ENCODE measurements at regions not wholly inside any gene's neighbourhood (a gene's known extent, or its start where the extent isn't known, plus 50 kb on each side); places are given as distances from the start of the nearest gene placed in this dataset.

GRCh38 chrX:39922488-39922887 lies 175.3 kb downstream of the BCOR start:
- TF ChIP-seq MAX (IDR thresholded peaks at IDR 0.05) (no peak), FOXM1 (IDR thresholded peaks at IDR 0.05; ENCODE audit: borderline replicate concordance, low read depth) (no peak), RAD21 (IDR thresholded peaks at IDR 0.05; ENCODE audit: low read depth) (no peak), CEBPB (IDR thresholded peaks at IDR 0.05) (no peak), REST (IDR thresholded peaks at IDR 0.05; ENCODE audit: low read depth) (no peak), TAF1 (IDR thresholded peaks at IDR 0.05; ENCODE audit: low read depth) (no peak), TEAD4 (IDR thresholded peaks at IDR 0.05) (no peak), TCF12 (IDR thresholded peaks at IDR 0.05; ENCODE audit: low read depth) (no peak)

- no peak for TF ChIP-seq ZBTB7A (IDR thresholded peaks at IDR 0.05; ENCODE audit: low read depth)
- TF ChIP-seq MAX (IDR thresholded peaks at IDR 0.05) = no peak
- no peak for TF ChIP-seq REST (IDR thresholded peaks at IDR 0.05; ENCODE audit: low read depth)
- TF ChIP-seq EP300 (IDR thresholded peaks at IDR 0.05; ENCODE audit: borderline replicate concordance) = no peak
- TF ChIP-seq CREB1 (IDR thresholded peaks at IDR 0.05; ENCODE audit: low read depth) = no peak
- no peak for TF ChIP-seq EGR1 (IDR thresholded peaks at IDR 0.05)
- no peak for TF ChIP-seq CEBPB (IDR thresholded peaks at IDR 0.05)
- TF ChIP-seq NFIC (IDR thresholded peaks at IDR 0.05) = no peak
- TF ChIP-seq FOXM1 (IDR thresholded peaks at IDR 0.05; ENCODE audit: borderline replicate concordance, low read depth) = no peak
- TF ChIP-seq USF1 (IDR thresholded peaks at IDR 0.05) = no peak
- TF ChIP-seq TAF1 (IDR thresholded peaks at IDR 0.05; ENCODE audit: low read depth) = no peak
- no peak for TF ChIP-seq YY1 (IDR thresholded peaks at IDR 0.05; ENCODE audit: low read depth)
These were observed 174.8 kb downstream of the BCOR start for GRCh38 chrX:39922926-39923325.

GRCh38 chrX:39927380-39927779 lies 170.4 kb downstream of the BCOR start:
- TF ChIP-seq TAF1 (IDR thresholded peaks at IDR 0.05; ENCODE audit: low read depth) = no peak
- no peak for TF ChIP-seq ZBTB7A (IDR thresholded peaks at IDR 0.05; ENCODE audit: low read depth)
- TF ChIP-seq USF1 (IDR thresholded peaks at IDR 0.05) = no peak
- TF ChIP-seq EP300 (IDR thresholded peaks at IDR 0.05; ENCODE audit: borderline replicate concordance) = no peak
- no peak for TF ChIP-seq YY1 (IDR thresholded peaks at IDR 0.05; ENCODE audit: low read depth)
- no peak for TF ChIP-seq CREB1 (IDR thresholded peaks at IDR 0.05; ENCODE audit: low read depth)

- TF ChIP-seq REST (IDR thresholded peaks at IDR 0.05; ENCODE audit: low read depth) (no peak), USF1 (IDR thresholded peaks at IDR 0.05) (no peak), CEBPB (IDR thresholded peaks at IDR 0.05) (no peak), ZBTB7A (IDR thresholded peaks at IDR 0.05; ENCODE audit: low read depth) (no peak), TCF12 (IDR thresholded peaks at IDR 0.05; ENCODE audit: low read depth) (no peak), TEAD4 (IDR thresholded peaks at IDR 0.05) (no peak), EGR1 (IDR thresholded peaks at IDR 0.05) (no peak), EP300 (IDR thresholded peaks at IDR 0.05; ENCODE audit: borderline replicate concordance) (no peak), MAX (IDR thresholded peaks at IDR 0.05) (no peak), RAD21 (IDR thresholded peaks at IDR 0.05; ENCODE audit: low read depth) (no peak), CREB1 (IDR thresholded peaks at IDR 0.05; ENCODE audit: low read depth) (no peak), NFIC (IDR thresholded peaks at IDR 0.05) (no peak), FOXM1 (IDR thresholded peaks at IDR 0.05; ENCODE audit: borderline replicate concordance, low read depth) (no peak), YY1 (IDR thresholded peaks at IDR 0.05; ENCODE audit: low read depth) (no peak), TAF1 (IDR thresholded peaks at IDR 0.05; ENCODE audit: low read depth) (no peak)
These were observed 168.9 kb downstream of the BCOR start for GRCh38 chrX:39928704-39929378.

All from Ishikawa (cell line).